Daoy (cell line): ENCODE measurements at regions not wholly inside any gene's neighbourhood (a gene's known extent, or its start where the extent isn't known, plus 50 kb on each side); places are given as distances from the start of the nearest gene placed in this dataset.
"Not testable (repeated sequence)": the region's sequence is repeated elsewhere in the genome, so short reads cannot be mapped to it uniquely, and the experiment has no call there.

Experiments used
- DNase-seq: peaks from one replicate; pipeline ENCODE4 v3.0.0-alpha.2; 2015; ENCODE audit warnings: low read depth

DNA sequence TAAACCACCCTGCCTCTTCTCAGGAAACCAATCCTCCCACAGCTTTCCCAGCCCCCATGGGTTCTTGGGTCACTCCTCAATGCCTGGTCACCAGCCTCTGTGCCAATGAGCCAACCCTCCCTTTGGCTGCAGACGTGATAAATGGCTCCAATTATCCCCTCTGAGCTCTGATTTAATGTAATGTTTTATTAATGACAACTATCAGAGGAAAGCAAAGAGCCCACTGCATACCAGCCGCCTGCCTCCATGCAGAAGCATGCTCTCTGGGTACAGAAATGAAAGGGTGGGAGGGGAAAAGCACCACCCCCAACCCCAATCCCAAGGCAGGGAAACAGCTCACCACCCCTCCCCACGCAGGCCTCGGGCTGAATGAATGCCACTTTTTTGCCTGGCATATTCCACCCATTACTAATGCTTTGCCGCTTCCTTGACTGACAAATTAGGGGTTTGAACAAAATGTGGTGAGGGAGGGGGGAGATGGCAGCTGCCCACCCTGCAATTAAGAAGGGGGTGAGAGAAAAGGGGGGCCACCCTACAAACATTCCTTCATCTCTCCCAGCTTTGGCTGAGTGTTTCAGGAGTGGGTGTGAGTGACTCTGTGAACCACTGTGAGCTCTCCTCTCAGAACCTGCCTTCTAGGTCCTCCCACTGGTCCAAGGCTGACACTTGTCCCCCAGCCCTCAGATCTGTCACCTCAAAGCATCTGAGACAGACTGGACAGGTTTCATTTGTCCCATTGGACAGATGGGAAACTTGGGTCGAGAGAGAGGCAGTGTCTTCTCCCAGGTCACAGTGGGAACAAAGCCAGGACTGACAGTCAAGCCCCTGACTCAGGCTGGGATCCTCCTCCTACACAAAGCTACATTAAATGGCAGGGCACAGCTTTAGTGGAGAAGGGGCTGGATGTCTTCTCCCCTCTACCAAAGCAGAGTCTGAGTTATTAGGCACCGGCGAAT, 161.5 kb downstream of the TMEM132E start:
- no peak for DNase-seq

DNA sequence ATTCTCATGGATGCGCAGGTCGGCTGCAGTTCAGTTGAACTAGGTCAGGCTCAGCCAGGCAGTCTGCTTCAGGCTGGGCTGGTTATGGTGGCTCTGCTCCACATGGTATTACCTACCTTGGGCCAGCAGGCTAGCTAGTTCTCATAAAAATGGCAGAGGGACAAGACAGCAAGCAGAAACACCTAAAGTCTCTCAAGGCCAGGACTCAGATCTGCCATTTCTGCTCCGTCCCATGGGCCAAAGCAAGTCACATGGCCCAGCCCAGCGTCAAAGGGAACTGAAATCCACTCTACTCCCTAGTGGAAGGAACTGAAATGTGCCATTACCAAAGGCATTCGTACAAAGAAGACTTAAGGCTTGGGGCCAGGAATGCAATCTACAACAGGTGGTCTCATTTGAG, 160.0 kb downstream of the TMEM132E start:
- DNase-seq, result no peak

DNA sequence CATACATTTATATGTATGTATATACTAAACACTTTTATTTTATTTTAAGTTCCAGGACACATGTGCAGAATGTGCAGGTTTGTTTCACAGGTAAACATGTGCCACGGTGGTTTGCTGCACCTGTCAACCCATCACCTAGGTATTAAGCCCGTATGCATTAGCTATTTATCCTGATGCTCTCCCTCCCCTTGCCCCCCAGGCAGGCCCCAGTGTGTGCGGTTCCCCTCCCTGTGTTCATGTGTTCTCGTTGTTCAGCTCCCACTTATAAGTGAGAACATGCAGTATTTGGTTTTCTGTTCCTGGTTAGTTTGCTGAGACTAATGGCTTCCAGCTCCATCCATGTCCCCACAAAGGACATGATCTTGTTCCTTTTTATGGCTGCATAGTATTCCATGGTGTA, 158.3 kb downstream of the TMEM132E start:
- not testable (repeated sequence) for DNase-seq

DNA sequence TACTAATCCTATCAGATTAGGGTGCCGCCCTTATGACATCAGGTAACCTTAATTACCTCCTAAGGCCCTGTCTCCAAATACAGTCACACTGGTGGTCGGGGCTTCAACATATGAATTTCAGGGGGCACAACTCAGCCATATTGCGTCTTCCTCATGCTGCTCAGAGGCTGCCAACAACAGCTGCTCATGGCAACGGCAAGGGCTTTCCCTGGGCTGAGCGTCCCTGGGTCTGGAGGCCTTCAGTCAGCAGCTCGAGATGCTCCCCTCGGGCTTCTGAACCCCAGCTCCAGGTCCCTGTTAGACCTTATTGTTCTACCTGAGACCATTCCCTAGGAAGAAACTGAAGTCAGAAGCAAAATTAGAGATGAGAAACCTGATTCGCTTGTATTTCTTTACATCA, 157.2 kb downstream of the TMEM132E start:
- DNase-seq, result no peak

DNA sequence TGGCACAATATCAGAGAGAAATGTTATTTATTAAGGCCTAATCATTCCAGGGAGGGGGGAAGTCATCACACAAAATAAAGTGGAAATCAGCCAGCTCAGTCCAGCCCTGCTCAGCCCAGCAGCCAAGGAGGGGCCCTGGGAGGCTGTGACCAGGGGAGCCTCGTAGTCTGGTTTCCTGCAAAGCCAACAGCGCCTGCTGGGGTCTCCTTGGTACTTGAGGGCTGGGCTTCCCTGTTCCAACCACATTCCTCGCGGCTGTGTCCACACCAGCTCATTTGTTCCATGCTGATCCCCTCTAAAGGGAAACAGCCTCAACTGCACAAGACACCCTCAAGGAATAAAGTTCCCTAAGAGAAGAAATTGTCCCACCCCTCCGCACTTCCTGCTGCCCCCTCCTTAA, 154.0 kb downstream of the TMEM132E start:
- no peak for DNase-seq

DNA sequence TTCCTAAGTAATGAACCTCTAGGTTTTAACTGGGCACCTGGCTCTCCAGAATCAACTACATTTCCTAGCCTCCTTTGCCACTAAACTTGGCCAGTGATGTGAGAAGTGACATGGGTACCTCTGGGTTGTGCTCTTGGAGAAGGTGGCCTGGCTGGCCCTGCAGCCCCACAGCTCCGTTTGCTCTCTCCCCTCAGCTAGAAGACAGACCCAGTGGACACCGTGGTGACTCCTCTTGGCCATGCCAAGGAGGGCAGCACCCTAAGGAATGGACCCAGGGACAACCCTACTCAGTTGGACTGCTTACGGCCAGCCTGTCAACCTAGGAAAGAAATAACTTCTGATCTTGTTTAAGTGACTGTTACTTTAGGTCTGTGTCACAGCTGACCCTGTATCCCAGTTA, 151.4 kb downstream of the TMEM132E start:
- DNase-seq, result no peak

DNA sequence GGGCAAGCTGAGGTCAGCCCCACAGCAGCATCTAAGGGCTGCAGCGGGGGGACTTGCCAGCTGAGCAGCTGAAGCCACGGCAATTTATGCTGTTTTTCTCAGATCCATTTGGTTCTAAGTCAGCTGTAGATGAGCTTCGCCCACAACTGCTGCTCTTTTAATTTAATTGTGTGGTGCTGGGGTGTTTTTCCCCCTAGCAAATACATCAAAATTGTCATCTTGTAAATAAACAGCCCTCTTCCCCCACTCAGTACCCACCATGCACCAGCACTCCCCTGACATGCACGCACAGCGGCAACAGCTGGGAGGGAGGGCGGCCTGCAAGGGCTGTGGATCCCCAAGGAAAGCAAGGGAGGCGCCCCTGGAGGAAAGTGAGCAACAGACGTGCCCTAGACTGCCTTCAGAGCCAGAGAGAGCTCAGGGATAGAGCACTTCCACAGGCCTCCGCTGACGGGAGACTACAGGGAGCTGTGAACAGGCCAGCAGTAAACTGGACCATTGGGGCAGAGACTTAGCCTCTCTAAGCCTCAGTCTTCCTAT, 149.5 kb downstream of the TMEM132E start:
- DNase-seq, result no peak

DNA sequence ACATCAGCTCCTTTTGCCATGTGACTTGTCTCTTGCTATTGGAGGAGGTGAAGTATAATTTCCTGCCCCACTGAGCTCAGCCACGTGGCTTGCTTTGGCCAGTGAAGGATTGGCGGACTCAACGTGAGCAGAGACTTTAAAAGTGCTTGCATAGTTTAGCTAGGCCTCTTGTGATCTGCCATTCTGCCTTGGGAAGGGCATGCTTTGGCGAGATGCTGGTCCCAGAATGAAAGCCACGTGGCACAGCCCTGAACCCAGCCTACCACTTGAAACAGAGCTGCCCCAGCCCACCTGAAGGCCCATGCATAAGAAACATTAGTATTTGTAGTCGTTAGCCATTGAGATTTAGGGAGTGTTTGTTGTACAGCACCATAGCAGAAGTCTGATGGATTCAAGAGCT, 148.2 kb downstream of the TMEM132E start:
- no peak for DNase-seq

DNA sequence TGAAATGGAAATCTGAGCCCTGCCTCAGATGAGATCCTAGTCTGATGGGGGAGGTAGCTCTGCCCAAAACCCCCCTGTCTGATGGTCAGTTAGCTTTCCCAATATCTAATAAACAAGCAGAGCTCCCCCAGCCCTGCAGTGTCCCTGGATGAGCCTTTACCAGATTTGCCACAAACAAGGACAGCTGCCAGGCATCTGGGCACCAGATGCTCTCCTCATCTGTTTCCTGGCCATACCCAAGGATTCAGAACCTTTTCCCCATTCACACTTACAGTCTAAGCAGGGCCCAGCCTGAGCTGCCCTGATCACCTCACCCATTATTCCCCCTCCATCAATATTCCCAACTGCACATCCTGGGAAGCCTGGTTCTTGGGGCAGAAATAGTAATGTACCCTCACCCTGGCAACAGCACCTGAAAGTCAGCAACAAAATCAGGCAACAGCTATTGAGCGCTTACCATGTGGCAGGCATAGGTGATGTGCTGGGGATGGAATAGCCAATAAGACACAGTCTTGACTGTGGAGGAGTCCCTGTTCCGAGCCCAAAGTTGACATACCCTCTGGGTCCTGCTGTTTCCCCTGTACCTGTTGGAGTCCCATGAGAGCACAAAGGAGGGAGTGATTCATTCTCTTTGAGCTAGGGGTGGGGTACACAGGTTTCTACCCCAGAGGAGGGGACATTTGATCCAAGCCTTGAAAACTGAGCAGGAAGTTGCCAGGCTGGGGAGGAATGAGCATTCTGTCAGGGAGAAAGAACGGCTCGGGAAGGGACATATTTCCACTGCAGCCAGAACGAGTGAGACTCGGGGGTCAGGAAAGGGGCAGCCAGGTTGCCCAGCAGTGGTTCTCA, 147.4 kb downstream of the TMEM132E start:
- DNase-seq, result no peak

DNA sequence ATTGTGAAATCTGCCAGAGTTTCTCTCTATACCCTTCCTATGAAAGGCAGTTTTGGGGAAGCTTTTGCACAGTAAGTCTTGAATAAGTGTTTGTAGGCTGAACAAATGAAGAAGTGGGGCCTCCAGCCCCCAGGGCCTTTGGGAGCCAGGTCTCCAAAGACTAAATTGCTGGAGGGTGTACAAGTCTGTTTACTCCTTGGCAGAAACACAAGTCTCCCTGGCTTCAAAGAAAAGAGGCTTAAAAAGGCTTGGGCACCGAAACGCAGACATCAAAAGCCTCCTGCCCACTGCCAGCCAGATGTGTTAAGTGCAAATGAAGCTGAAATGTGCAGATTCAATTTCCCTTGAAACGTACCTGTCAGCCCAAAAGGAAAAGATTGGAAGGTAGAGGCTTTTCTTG, 146.3 kb downstream of the TMEM132E start:
- DNase-seq, result no peak

DNA sequence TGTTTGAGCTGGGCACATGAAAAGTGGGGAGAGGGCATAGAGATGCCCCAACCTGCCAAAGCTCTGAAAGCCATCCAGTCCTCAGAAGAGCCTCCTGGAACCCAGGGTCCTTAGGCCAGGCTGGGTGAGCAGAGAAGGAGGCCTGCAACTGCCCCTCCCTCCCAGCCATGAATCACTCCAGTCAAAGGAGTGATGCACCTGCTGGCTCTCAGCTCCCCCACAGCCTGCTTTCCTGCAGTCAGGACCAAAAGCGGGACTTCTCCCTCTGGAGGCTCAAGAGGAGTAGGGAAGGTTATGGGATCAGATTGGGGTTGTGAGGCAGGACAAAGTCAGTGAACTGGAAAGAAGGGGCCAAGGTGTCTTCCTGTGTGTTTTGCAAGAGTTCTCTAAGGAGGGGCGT, 145.6 kb downstream of the TMEM132E start:
- no peak for DNase-seq

DNA sequence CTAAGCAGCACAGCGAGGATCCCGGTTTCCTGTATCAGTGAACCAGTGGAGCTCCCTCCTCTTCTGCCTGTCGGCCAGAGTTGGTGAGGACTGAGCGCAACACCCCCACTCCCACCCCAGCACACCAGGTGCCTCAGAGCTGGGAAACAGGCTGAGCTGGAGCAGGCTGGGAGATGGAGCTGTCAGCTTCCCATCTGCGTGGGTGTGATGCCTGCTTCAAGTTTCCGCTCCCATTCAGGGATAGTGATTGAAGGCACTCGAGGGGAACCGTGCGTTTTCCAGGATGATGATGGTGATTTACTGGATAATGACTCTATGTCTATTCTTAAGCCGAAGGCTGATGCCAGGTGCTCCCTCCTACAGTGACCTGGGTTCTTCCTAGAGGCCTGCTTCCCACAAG, 144.5 kb downstream of the TMEM132E start:
- DNase-seq, result no peak

DNA sequence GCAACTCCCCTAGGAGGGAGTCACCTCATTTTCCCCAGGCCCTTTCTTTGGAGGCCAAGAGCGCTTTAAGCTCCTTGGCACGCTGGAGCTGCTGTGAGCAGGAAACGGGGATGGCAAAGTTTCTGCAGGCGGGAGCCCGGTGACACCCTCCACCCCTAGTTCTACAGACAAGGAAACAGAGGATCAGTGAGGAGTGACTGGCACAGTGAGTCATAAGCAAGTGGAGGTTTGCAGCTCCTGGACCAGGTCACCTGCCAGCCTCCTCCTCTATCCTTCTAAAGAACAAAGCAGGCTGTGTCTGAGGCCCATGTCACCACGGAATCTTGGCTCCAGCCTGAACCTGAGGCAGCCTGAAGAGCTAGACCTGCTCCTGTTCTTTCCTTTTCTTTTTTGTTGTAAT, 141.9 kb downstream of the TMEM132E start:
- peak; percentile 41 for DNase-seq

DNA sequence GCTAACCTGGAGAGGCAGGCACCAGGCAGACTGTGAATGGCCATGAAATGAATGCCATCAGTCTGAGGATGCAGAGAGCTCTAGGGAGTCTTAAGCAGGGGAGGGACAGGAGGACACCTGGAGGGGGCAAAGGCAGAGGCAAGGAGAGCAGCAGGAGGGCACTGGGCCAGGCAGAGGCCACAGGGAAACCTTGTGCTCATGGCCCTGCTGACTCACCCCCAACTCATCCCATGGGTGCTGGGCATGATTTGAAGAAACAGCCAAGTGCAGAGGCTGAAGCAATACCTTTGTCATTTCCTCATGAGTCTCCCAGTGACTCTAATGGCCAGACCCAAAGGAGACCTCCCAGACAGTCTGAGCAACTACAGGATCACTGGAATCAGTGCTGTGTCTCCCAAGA, 141.4 kb downstream of the TMEM132E start:
- peak; percentile 83 for DNase-seq

DNA sequence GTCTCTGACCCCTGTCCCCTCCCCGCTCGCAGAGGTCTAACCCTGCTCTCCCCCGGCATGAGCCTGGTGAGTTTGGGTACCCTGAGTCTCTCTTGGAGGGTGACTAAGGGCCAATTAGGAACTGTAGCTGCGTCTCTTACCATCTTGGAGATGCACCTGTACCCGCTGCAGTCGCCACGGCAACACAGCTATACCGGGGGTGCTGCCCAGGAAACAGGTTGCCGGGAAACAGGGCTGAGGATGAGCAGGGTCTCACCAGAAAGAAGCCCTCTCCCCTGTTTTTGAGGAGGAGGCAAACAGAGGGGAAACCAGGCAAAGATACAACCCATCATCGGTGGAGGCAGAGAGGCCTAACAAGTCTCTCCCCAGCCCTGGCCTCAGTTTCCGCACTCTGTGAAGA, 140.2 kb downstream of the TMEM132E start:
- no peak for DNase-seq

DNA sequence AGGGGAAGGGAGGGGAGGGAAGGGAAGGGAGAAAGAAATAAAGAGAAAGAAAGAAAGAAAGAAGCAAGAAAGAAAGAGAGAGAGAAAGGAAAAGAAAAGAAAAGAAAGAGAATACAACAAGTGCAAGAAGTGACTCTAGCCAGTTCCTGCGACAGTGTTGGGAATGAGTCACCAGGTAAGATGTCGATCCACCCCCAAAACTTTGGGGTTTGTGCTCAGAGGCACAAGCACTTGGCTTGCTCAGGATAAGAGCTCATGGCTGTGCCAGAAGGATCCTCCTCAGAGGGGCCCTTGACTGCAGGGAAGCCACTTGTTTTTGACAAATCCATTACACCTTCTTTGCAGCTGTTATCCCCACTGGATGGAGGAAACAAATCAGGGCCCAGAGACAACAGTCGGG, 137.7 kb downstream of the TMEM132E start:
- no peak for DNase-seq

DNA sequence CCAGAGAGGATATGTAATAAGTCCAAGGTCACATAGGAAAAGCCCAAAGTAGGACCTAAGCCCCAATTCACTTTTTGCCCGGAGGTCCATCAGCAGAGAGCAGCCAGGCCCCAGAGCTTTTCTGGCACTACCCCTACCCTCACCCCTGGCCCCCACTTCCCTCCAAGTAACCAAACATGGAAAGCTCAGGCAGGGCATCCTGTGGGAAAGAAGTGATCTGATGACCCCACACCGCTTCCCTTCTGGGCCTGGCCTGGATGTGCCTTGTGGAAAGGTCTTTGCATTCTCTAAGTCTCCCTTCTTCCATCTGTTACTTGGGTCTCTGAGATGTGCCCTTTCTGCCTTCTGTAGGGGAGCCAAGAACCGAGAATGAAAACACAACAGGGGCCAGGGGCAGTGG, 136.9 kb downstream of the TMEM132E start:
- DNase-seq, result no peak

DNA sequence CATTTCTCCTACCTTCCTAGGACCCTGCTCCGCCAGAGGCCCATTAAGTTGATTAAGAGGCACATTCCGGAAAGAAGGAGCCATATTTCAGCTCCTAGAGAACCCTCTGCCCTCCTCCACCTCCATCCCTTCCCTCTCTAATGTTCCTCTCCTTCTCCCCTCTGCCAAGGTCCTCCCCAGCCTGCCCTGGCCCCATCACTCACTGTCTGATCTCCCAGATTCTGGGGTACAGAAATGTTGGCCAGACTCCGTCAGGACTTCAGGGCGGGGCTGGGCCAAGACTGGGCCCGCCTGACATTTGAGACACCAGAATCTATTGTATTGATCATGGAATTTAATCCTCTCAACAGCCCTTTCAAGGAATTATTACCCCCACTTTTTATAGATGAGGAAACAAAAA, 136.1 kb downstream of the TMEM132E start:
- no peak for DNase-seq

DNA sequence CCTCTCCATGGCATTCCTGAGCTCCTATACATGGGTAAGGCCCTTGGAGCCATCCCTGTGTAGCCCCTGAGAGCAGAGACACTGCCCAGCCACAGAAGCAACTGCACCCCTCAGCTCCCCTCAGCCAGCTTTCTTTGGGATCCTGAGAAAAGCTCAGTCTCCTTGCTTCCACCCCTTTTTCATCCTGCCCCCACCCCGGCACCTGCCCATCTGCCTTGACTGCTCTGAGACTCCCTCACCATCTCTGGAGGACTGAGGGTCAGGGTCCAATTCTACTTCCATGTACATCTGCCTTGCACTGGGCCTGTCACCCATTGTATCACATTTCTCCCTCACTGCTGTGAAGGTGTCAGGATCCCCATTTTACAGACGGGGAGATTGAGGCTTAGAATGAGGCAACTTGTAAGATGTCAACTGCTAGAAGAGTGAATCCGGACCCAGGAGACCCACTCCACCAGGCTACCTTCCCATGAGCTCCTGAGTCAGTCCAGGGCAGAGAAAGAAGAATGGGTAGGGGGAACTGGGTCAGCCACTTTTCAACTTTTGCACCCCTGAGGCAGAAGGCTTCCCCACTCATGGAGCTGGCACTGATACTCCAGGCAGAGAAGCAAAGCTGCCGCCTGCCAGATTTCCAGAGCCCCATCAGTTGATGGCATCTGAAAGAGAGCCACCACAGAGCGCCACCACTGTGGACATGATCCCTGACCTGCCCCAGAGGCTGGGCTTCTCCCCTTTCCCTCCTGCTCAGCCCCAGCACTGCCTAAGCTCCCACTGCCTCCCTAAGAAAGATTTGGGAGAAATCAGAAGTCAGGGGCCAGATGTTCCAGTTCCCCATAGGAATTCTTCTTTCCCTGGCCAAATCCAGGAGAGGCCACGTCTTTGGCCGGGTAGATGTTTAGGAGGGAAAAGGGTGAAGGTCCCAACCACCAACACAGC, 135.4 kb downstream of the TMEM132E start:
- DNase-seq, result no peak

DNA sequence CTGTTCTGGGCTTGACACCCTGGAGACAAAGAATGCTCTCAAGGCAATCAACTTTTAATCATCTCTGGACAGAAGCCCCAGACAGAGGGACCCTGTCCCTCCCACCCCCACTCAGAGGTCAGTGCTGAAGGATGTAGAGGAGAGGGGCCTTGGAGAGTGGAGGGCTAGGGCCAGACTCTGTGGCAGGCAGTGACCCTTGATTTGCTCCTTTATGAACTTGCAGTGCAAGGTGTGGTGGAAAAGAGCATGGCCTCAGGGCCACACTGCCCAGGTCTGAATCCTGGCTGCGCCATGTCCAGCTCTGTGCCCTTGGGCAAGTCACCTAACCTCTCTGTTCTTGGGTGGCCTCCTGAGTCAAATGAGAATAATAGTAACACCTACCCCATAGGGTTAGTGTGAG, 134.3 kb downstream of the TMEM132E start:
- DNase-seq, result no peak

DNA sequence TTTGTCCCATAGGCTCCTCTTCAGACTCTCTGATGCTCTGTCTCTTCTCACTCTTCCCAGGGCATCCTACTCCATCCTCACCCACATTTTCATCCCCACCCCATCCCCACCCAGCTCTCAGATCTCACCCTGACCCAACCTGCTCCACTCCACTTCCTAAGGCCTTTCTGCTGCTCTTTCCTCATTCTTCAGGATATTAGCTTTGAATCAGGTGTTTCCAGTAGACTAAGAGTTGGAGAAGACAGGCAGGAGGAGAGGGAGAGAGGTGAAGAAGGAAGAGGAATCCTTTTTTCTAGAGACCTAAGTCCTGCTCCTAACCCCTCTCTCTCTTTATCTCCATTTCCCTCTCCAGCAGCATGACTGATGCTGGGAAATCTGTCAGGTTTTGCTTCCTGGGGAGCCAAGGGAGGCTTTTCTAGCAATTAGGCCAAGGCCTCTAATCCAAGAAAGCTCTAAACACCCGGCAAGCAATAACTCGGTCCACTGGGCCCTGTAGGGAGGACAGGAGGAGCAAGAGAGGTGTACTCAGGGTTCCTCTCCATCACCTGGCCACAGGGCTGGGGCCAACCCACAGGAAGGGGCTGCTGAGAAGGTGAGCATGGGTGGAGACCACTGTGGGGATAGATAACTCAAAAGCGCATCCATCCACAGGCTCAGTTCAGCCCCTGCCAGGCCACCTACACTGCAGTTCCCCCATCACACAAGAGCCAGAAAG, 133.3 kb downstream of the TMEM132E start:
- no peak for DNase-seq
